Fibroblast of lung (primary cell): ENCODE measurements at regions not wholly inside any gene's neighbourhood (a gene's known extent, or its start where the extent isn't known, plus 50 kb on each side); places are given as distances from the start of the nearest gene placed in this dataset.

Experiments used
- DNase-seq, 2 donors: peaks; one replicate each; pipeline versions ENCODE4 v3.0.0 to v3.0.0-alpha.2; 2010; ENCODE audit warnings: low read depth in 2 of 2
- H2AFZ ChIP-seq: 2 replicates; pipeline ENCODE4 v1.5.1; 2012; ENCODE audit warnings: low read length, control low read depth, inconsistent platforms
- H3K27ac ChIP-seq: 2 replicates; pipeline ENCODE4 v1.5.1; 2011; ENCODE audit warnings: low read length, control low read depth; ENCODE audit not compliant: insufficient read depth
- H3K27me3 ChIP-seq: 2 replicates; pipeline ENCODE4 v1.5.1; 2011; ENCODE audit warnings: mild to moderate bottlenecking, low read length; ENCODE audit not compliant: control insufficient read depth, insufficient read depth
- H3K36me3 ChIP-seq: 2 replicates; pipeline ENCODE4 v1.5.1; 2011; ENCODE audit warnings: low read length; ENCODE audit not compliant: control insufficient read depth, insufficient read depth
- H3K4me1 ChIP-seq: 2 replicates; pipeline ENCODE4 v1.5.1; 2011; ENCODE audit warnings: low read length; ENCODE audit not compliant: control insufficient read depth, insufficient read depth; ENCODE audit errors: extremely low read depth
- H3K4me2 ChIP-seq: 2 replicates; pipeline ENCODE4 v1.5.1; 2011; ENCODE audit warnings: low read length, control low read depth; ENCODE audit not compliant: insufficient read depth; ENCODE audit errors: extremely low read depth
- H3K4me3 ChIP-seq, 4 experiments: fragments of 200-600 bp in 1 of 4; sonication (generic) in 1 of 4; replicated peaks in 1 of 4; 2 replicates each; pipeline ENCODE4 v1.5.1; 2011 to 2016; ENCODE audit warnings: low read length in 4 of 4, low read depth in 3 of 4, mild to moderate bottlenecking in 3 of 4, control low read depth in 2 of 4, inconsistent platforms in 1 of 4, mixed read lengths in 1 of 4; ENCODE audit not compliant: insufficient read depth in 1 of 4; ENCODE audit errors: control extremely low read depth in 1 of 4
- H3K79me2 ChIP-seq: 2 replicates; pipeline ENCODE4 v1.5.1; 2012; ENCODE audit warnings: mild to moderate bottlenecking, low read length, inconsistent platforms; ENCODE audit not compliant: control insufficient read depth, insufficient read depth
- H3K9ac ChIP-seq: 2 replicates; pipeline ENCODE4 v1.5.1; 2011; ENCODE audit warnings: mild to moderate bottlenecking, low read length, control low read depth; ENCODE audit not compliant: insufficient read depth
- H3K9me3 ChIP-seq: 2 replicates; pipeline ENCODE4 v1.5.1; 2012; ENCODE audit warnings: low read depth, low read length; ENCODE audit not compliant: control insufficient read depth, insufficient read depth
- H4K20me1 ChIP-seq: 2 replicates; pipeline ENCODE4 v1.5.1; 2011; ENCODE audit warnings: low read length; ENCODE audit not compliant: control insufficient read depth, insufficient read depth; ENCODE audit errors: extremely low read depth
- CTCF ChIP-seq, 2 donors: IDR thresholded peaks in 1 of 2; conservative IDR thresholded peaks in 1 of 2; 1 replicate in 1 of 2; 2 replicates in 1 of 2; pipeline ENCODE4 v1.5.1; 2011 to 2012; ENCODE audit warnings: low read length in 2 of 2, control low read depth in 1 of 2, inconsistent platforms in 1 of 2, low read depth in 1 of 2, mild to moderate bottlenecking in 1 of 2
- EZH2 ChIP-seq: IDR thresholded peaks from 2 replicates; pipeline ENCODE4 v1.5.1; 2012; ENCODE audit warnings: low read length, control low read depth, mild to moderate bottlenecking; ENCODE audit errors: missing control alignments

DNA sequence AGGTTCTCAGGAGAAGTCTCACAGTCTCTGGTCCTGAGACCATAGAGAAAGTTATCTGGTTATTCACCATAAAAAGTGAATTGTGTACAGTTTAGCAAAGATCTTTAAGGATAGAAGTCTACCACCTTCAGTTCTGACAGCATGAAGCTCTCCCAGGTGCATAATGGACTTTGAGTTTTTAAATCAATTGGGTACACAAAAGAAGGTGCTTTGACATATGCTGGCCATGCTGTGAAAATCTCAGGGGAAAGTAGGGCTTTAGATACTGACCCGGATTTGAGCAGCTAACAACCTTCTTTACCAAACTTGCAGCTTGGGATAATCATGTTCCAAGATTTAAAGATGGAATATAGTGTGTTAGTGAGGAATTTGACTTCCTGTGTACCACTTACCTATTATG is 264.2 kb downstream of the ZSWIM6 start:
- no peak for TF ChIP-seq CTCF (conservative IDR thresholded peaks at IDR 0.05 in 1 of 2, IDR thresholded peaks at IDR 0.05 in 1 of 2; ENCODE audit: low read depth in 1 of 2, low read length in 2 of 2)
- no peak for TF ChIP-seq EZH2
- peaks cover 7% of the 10 kb centered on the region for H3K27me3 ChIP-seq
- no peak overlapping the region for H3K9ac ChIP-seq
- H3K9me3 ChIP-seq = no peaks in the 10 kb centered on the region
- no peaks in the 10 kb centered on the region for H4K20me1 ChIP-seq
- no peak overlapping the region for H3K4me3 ChIP-seq
- no peaks in the 10 kb centered on the region for H3K79me2 ChIP-seq
- no peak overlapping the region for H2AFZ ChIP-seq
- H3K27ac ChIP-seq = no peak overlapping the region
- no peak for DNase-seq
- H3K4me1 ChIP-seq = no peaks in the 10 kb centered on the region
- no peaks in the 10 kb centered on the region for H3K36me3 ChIP-seq
- no peak overlapping the region for H3K4me2 ChIP-seq

- H3K27me3 ChIP-seq = peaks cover 7% of the 10 kb centered on the region
- no peak overlapping the region for H3K4me3 ChIP-seq
- no peaks in the 10 kb centered on the region for H3K79me2 ChIP-seq
- TF ChIP-seq EZH2 = no peak
- TF ChIP-seq CTCF (conservative IDR thresholded peaks at IDR 0.05 in 1 of 2, IDR thresholded peaks at IDR 0.05 in 1 of 2; ENCODE audit: low read depth in 1 of 2, low read length in 2 of 2) = no peak
- H3K27ac ChIP-seq = no peak overlapping the region
- no peak overlapping the region for H3K9ac ChIP-seq
- no peak overlapping the region for H2AFZ ChIP-seq
- H3K4me2 ChIP-seq = no peak overlapping the region
- no peaks in the 10 kb centered on the region for H4K20me1 ChIP-seq
- H3K36me3 ChIP-seq = no peaks in the 10 kb centered on the region
- no peaks in the 10 kb centered on the region for H3K9me3 ChIP-seq
- no peaks in the 10 kb centered on the region for H3K4me1 ChIP-seq
- DNase-seq = no peak
These were observed 265.6 kb downstream of the ZSWIM6 start for GRCh38 chr5:61597684-61598083.

DNA sequence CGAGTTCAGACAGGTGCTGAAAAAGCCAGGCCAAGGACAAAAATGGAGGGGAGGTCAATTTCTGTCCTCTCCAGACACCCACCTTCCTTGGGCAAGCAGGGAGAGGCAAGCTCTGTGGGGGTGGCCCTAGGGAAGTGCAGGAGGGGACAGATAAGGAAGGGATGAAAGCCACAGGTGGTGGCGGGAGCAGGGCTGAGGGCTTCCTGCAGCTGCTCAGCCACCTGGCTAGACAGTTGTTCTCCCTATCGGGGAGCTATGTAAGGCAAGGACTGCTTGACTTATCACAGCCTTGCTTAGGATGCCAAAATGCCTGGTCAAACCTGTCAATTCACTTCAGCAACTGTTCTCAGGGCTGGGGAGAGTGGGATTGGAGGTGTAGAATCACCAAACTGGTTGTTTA is 266.1 kb downstream of the ZSWIM6 start:
- peaks cover 10% of the 10 kb centered on the region for H3K27me3 ChIP-seq
- H3K27ac ChIP-seq = no peak overlapping the region
- H3K9ac ChIP-seq = no peak overlapping the region
- no peak overlapping the region for H3K4me3 ChIP-seq
- no peaks in the 10 kb centered on the region for H3K4me1 ChIP-seq
- H3K4me2 ChIP-seq = no peak overlapping the region
- no peak overlapping the region for H2AFZ ChIP-seq
- no peak for DNase-seq
- TF ChIP-seq EZH2 (no peak), CTCF (conservative IDR thresholded peaks at IDR 0.05 in 1 of 2, IDR thresholded peaks at IDR 0.05 in 1 of 2; ENCODE audit: low read depth in 1 of 2, low read length in 2 of 2) (no peak)
- H3K36me3 ChIP-seq = no peaks in the 10 kb centered on the region
- no peaks in the 10 kb centered on the region for H4K20me1 ChIP-seq
- H3K79me2 ChIP-seq = no peaks in the 10 kb centered on the region
- H3K9me3 ChIP-seq = no peaks in the 10 kb centered on the region
